Left renal pelvis (tissue), 4 donors: ENCODE measurements at regions not wholly inside any gene's neighbourhood (a gene's known extent, or its start where the extent isn't known, plus 50 kb on each side); places are given as distances from the start of the nearest gene placed in this dataset.

Source experiments
- DNase-seq, 4 donors: peaks; one replicate each; pipeline ENCODE4 v3.0.0-alpha.2; 2013; ENCODE audit warnings: low read depth in 4 of 4, low spot score in 3 of 4

GRCh38 chr9:13049223-13049622 lies 230.3 kb downstream of the MPDZ start:
- DNase-seq, result no peak

- no peak for DNase-seq
These were observed 226.0 kb downstream of the MPDZ start for GRCh38 chr9:13053504-13053903.

DNA sequence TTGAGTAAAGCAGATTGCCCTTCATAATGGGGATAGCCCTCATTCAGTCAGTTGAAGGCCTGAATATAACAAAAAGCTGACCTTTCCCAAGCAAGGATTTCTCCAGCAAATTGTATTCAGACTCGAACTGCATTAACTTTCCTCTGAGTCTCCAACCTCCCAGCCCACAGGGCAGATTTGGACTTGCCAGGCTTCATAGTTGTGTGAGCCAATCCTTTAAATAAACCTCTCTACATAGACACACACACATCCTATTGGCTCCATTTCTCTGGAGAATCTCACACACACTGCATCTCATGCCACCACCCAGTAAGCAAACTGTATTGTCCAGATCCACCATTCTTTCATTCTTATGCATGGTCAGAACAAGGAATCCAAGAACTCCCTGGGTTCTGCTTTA lies 225.1 kb downstream of the MPDZ start:
- DNase-seq, result no peak
